Transverse colon (tissue), 4 donors: ENCODE measurements at regions not wholly inside any gene's neighbourhood (a gene's known extent, or its start where the extent isn't known, plus 50 kb on each side); places are given as distances from the start of the nearest gene placed in this dataset.

Source experiments
- DNase-seq: peaks from one replicate; pipeline ENCODE4 v3.0.0-alpha.2; 2019
- H3K27ac ChIP-seq, 4 donors: fragments of 200-600 bp; sonication (generic); 2 replicates each; pipeline ENCODE4 v1.5.1; 2016 to 2018; ENCODE audit warnings: inconsistent platforms in 4 of 4
- H3K27me3 ChIP-seq: fragments of 200-600 bp; sonication (generic); 2 replicates; pipeline ENCODE4 v1.5.1; 2017; ENCODE audit warnings: inconsistent platforms
- H3K36me3 ChIP-seq, 4 donors: fragments of 200-600 bp; sonication (generic); 2 replicates each; pipeline ENCODE4 v1.5.1; 2017 to 2019; ENCODE audit warnings: inconsistent platforms in 4 of 4
- H3K4me1 ChIP-seq, 4 donors: fragments of 200-600 bp; sonication (generic); 2 replicates each; pipeline ENCODE4 v1.5.1; 2017 to 2020; ENCODE audit warnings: inconsistent platforms in 4 of 4
- H3K4me3 ChIP-seq, 4 donors: fragments of 200-600 bp; sonication (generic); 1 replicate in 1 of 4; 2 replicates in 3 of 4; pipeline versions ENCODE4 v1.5.1 to v1.6.1; 2017 to 2019; ENCODE audit warnings: inconsistent platforms in 4 of 4
- H3K9me3 ChIP-seq, 2 donors: fragments of 200-600 bp; sonication (generic); 2 replicates each; pipeline ENCODE4 v1.5.1; 2017 to 2019; ENCODE audit warnings: inconsistent platforms in 2 of 2
- EP300 ChIP-seq: sonication (generic); formaldehyde crosslinking; IDR thresholded peaks from one replicate; pipeline ENCODE4 v1.6.1; 2017; ENCODE audit warnings: antibody characterized with exemption, low read depth
- POLR2A ChIP-seq: fragments of 450-650 bp; IDR thresholded peaks from one replicate; pipeline ENCODE4 v1.6.1; 2016; ENCODE audit warnings: antibody characterized with exemption, mild to moderate bottlenecking, moderate library complexity
- POLR2AphosphoS5 ChIP-seq, 3 donors: sonication (generic); formaldehyde crosslinking; IDR thresholded peaks; one replicate each; pipeline ENCODE4 v1.6.1; 2016; ENCODE audit warnings: antibody characterized with exemption in 3 of 3
- WGBS, 2 donors: methylation state at CpG; one replicate each; pipeline ENCODE4 v1.1.5; 2018; ENCODE audit warnings: low coverage in 1 of 2; 5-methylcytosine and 5-hydroxymethylcytosine counted together
- in situ Hi-C, 4 donors: fragments of 200-750 bp; cut with MboI; loops; one replicate each; pipeline versions ENCODE4 v1.15.0 to v1.15.1; 2017; ENCODE audit warnings: low sequenced_read_pairs in 3 of 4, low pct_ligation_motif_present in 1 of 4, low pct_unique_long_range_greater_than_20kb in 1 of 4
- intact Hi-C: fragments of 100-400 bp; cut with DNase I; formaldehyde crosslinking; loops from one replicate; pipeline ENCODE4 v1.15.1; 2023; ENCODE audit warnings: low total_unique reads
- TF ChIP-seq, protein P1 (sequence below), 5 experiments: fragments of 200-600 bp in 3 of 5; fragments of 450-650 bp in 2 of 5; sonication (generic) in 3 of 5; IDR thresholded peaks; 1 replicate in 2 of 5; 2 replicates in 3 of 5; pipeline ENCODE4 v1.5.1; 2016 to 2017; ENCODE audit warnings: antibody characterized with exemption in 5 of 5, inconsistent platforms in 3 of 5, mild to moderate bottlenecking in 2 of 5, moderate library complexity in 1 of 5

DNA sequence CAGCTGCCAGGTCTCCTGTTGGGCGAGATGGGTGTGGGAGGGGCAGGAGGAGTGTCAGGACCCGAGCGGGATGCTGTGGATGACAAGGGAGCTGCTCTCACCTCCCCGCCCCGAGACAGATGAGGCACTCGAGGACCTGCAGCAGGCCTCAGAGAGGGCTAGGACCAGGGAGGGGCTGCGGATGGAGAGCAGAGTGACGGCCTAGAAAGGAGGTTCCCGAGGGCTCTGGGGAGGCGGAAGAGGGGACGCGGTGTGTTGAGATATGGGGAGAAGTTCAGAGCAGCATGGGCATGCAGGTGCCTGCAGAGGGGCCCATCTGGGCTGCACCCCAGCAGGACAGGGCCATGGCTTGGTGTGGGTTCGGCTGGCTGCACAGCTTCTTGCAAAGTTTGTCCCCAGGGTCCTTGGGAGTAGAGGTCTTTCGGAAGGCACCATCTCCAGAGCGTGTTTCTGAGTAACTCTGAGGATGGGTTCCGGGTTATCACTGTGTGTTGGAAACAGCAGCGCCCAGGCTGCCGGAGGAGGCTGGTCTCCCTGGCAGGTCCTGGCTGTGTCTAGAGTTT, 104.6 kb downstream of the PAX1 start:
- Histone ChIP-seq H3K4me3 (no peak overlapping the region), H3K27me3 (no peaks in the 10 kb centered on the region), H3K27ac (no peak overlapping the region), H3K4me1 (no peaks in the 10 kb centered on the region), H3K36me3 (no peaks in the 10 kb centered on the region), H3K9me3 (no peaks in the 10 kb centered on the region)
- 90% methylated on average over 18 of the region's 18 CpGs; no CpG with 5 or more reads in 1 of the 2 donors for WGBS, 2 donors
- DNase-seq = no peak
- intact Hi-C loops = loop anchor here (5.0 kb wide), 1 partner anchor 297 kb away; no protein-coding TSS in a partner anchor
- TF ChIP-seq, protein P1, sequence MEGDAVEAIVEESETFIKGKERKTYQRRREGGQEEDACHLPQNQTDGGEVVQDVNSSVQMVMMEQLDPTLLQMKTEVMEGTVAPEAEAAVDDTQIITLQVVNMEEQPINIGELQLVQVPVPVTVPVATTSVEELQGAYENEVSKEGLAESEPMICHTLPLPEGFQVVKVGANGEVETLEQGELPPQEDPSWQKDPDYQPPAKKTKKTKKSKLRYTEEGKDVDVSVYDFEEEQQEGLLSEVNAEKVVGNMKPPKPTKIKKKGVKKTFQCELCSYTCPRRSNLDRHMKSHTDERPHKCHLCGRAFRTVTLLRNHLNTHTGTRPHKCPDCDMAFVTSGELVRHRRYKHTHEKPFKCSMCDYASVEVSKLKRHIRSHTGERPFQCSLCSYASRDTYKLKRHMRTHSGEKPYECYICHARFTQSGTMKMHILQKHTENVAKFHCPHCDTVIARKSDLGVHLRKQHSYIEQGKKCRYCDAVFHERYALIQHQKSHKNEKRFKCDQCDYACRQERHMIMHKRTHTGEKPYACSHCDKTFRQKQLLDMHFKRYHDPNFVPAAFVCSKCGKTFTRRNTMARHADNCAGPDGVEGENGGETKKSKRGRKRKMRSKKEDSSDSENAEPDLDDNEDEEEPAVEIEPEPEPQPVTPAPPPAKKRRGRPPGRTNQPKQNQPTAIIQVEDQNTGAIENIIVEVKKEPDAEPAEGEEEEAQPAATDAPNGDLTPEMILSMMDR (IDR thresholded peaks at IDR 0.05) = no peak
- TF ChIP-seq POLR2A (no peak), EP300 (no peak), POLR2AphosphoS5 (IDR thresholded peaks at IDR 0.05) (no peak)
- in situ Hi-C loops = loop anchor here in 2 of 4 donors (25.0 kb wide), 1 partner anchor 502 kb away; no protein-coding TSS in a partner anchor

DNA sequence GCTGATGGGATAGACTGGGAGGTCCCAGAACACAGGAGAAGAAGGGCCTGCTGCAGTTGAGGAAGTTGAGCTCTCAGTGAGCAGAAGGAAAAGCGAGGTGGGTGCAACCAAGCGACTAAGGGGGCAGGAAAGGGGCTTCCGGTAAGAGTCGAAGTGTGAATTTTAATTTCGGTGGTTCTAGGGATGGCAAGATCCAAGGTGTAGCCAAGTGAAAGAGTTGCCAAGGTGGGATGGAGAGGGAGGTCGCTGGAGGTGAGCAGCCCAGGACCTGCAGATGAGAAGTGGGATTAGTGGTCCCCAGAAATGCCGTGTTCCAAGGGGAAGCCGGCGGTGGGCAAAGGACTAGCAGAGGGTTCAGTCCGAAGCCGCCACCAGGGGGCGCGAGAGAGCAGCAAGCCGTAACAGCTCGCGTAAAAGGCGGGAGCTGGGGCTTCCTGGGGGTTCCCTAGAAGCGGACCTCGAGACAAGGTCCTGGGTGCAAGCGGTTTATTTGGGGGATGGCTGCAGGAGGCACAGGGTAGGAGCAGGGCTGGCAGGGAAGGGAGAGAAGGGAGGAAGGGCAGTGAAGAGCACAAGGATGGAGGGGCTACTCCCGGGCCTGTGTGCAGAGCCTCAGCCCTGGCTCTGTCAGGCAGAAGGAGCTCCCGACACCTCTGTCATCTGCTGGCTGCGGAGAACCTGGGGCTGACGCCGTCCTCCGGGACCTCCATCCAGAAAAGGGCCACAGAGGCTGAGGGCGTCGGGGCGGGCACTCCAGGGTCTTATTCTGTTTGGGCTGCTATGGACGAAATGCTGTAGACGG, 103.6 kb downstream of the PAX1 start:
- intact Hi-C loops = loop anchor here (5.0 kb wide), 1 partner anchor 298 kb away; no protein-coding TSS in a partner anchor

DNA sequence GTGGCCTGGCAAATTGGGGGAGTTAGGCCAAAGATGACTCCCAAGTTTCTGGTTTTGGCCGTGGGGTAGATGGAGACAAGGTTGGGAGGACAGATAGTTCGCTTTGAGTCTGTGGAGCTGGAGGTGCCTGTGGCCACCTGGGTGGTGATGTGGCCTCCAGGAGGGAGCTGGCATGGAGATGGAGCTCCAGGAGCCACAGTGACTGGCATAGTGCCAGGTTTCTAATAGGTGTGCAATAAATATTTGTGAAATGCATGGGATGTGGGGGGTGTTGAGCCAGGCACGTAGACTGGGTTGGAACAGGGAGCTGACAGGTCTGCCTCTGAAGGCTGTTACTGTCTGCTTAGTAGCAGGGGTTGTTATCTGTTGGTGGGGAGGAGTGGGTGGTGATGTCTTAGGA, 102.7 kb downstream of the PAX1 start:
- 67 to 77% methylated on average over 1 to 3 of the region's 3 CpGs for WGBS, 2 donors

More for the DNA sequence above, 103.6 kb downstream of the PAX1 start:
- in situ Hi-C loops = loop anchor here in 2 of 4 donors (25.0 kb wide), 1 partner anchor 503 kb away; no protein-coding TSS in a partner anchor
- no peaks in the 10 kb centered on the region for H3K9me3 ChIP-seq
- TF ChIP-seq POLR2AphosphoS5 (IDR thresholded peaks at IDR 0.05) = no peak
- TF ChIP-seq, protein P1 (IDR thresholded peaks at IDR 0.05) = peak; percentile 54 to 74 (median 71)
- no peaks in the 10 kb centered on the region for H3K27me3 ChIP-seq
- no peak overlapping the region for H3K27ac ChIP-seq
- H3K4me3 ChIP-seq = no peak overlapping the region
- peak; percentile 36 for DNase-seq
- no peaks in the 10 kb centered on the region for H3K36me3 ChIP-seq
- H3K4me1 ChIP-seq = no peaks in the 10 kb centered on the region
- 53 to 70% methylated on average over 4 to 31 of the region's 31 CpGs for WGBS, 2 donors

DNA sequence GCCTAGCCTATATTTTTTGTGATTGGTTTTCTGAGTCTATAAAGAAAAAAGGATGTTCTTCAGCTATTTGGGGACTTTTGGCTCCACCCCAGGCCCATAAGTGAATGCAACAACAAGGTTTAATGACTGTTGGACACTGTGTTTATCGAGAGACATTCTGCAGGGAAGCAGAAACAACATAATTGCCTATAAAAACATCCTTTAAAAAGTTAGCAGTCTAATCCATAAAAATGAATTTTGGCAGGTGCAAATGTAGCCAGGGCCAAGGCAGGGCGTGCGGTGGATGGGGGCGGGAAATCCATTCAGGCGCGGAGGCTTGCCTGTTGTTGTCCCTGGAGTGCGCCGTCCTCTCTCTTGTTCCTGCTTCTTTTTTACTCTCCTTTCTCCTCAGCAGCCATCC, 99.3 kb downstream of the PAX1 start:
- H3K27ac ChIP-seq = no peak overlapping the region
- no peak for DNase-seq
- no peak for TF ChIP-seq POLR2AphosphoS5 (IDR thresholded peaks at IDR 0.05)
- no peak for TF ChIP-seq EP300
- no peak for TF ChIP-seq POLR2A
- TF ChIP-seq, protein P1 (IDR thresholded peaks at IDR 0.05) = no peak
- no peaks in the 10 kb centered on the region for H3K4me1 ChIP-seq
- WGBS, 2 donors = 73 to 75% methylated on average over 8 of the region's 8 CpGs
- no peaks in the 10 kb centered on the region for H3K27me3 ChIP-seq
- no peaks in the 10 kb centered on the region for H3K36me3 ChIP-seq
- no peaks in the 10 kb centered on the region for H3K9me3 ChIP-seq
- in situ Hi-C loops = loop anchor here in 2 of 4 donors (25.0 kb wide), 1 partner anchor 507 kb away; no protein-coding TSS in a partner anchor
- no peak overlapping the region for H3K4me3 ChIP-seq
- intact Hi-C loops = loop anchor here (5.0 kb wide), 1 partner anchor 302 kb away; no protein-coding TSS in a partner anchor

More for the DNA sequence above, 102.7 kb downstream of the PAX1 start:
- no peak for TF ChIP-seq POLR2A
- TF ChIP-seq EP300 = no peak
- no peak for TF ChIP-seq POLR2AphosphoS5 (IDR thresholded peaks at IDR 0.05)
- TF ChIP-seq, protein P1 (IDR thresholded peaks at IDR 0.05) = no peak
- no peaks in the 10 kb centered on the region for H3K4me1 ChIP-seq
- no peak overlapping the region for H3K27ac ChIP-seq
- no peak for DNase-seq
- no peaks in the 10 kb centered on the region for H3K36me3 ChIP-seq
- H3K27me3 ChIP-seq = no peaks in the 10 kb centered on the region
- intact Hi-C loops = loop anchor here (5.0 kb wide), 1 partner anchor 299 kb away; no protein-coding TSS in a partner anchor
- no peaks in the 10 kb centered on the region for H3K9me3 ChIP-seq
- H3K4me3 ChIP-seq = no peak overlapping the region
- in situ Hi-C loops = loop anchor here in 2 of 4 donors (25.0 kb wide), 1 partner anchor 504 kb away; no protein-coding TSS in a partner anchor
